Thyroid gland (tissue), 4 donors: ENCODE measurements at regions not wholly inside any gene's neighbourhood (a gene's known extent, or its start where the extent isn't known, plus 50 kb on each side); places are given as distances from the start of the nearest gene placed in this dataset.

Experiments
- DNase-seq, 2 donors: peaks; one replicate each; pipeline ENCODE4 v3.0.0-alpha.2; 2019
- H3K27ac ChIP-seq, 3 donors: fragments of 200-600 bp; sonication (generic); 1 replicate in 2 of 3; 2 replicates in 1 of 3; pipeline ENCODE4 v1.5.1; 2016 to 2019; ENCODE audit warnings: mild to moderate bottlenecking in 1 of 3, moderate library complexity in 1 of 3
- H3K27me3 ChIP-seq: fragments of 200-600 bp; sonication (generic); one replicate; pipeline ENCODE4 v1.5.1; 2019
- H3K36me3 ChIP-seq, 2 donors: fragments of 200-600 bp; sonication (generic); one replicate each; pipeline ENCODE4 v1.5.1; 2016 to 2019
- H3K4me1 ChIP-seq, 2 donors: fragments of 200-600 bp; sonication (generic); one replicate each; pipeline ENCODE4 v1.5.1; 2017 to 2019
- H3K4me3 ChIP-seq, 3 donors: fragments of 200-600 bp; sonication (generic); replicated peaks in 1 of 3; 1 replicate in 2 of 3; 2 replicates in 1 of 3; pipeline ENCODE4 v1.5.1; 2016; ENCODE audit warnings: mild to moderate bottlenecking in 1 of 3
- H3K9me3 ChIP-seq: fragments of 200-600 bp; sonication (generic); one replicate; pipeline ENCODE4 v1.5.1; 2017
- POLR2A ChIP-seq, 2 donors: fragments of 450-650 bp; IDR thresholded peaks; one replicate each; pipeline ENCODE4 v1.6.1; 2017; ENCODE audit warnings: antibody characterized with exemption in 2 of 2, mild to moderate bottlenecking in 2 of 2, moderate library complexity in 1 of 2
- WGBS, 2 donors: methylation state at CpG; one replicate each; pipeline ENCODE4 v1.1.5; 2017; 5-methylcytosine and 5-hydroxymethylcytosine counted together
- intact Hi-C: fragments of 100-400 bp; cut with DNase I; formaldehyde crosslinking; loops from one replicate; pipeline ENCODE4 v1.15.1; 2023
- TF ChIP-seq, protein P1 (sequence below), 6 experiments: fragments of 200-600 bp in 3 of 6; fragments of 450-650 bp in 3 of 6; sonication (generic) in 3 of 6; IDR thresholded peaks; one replicate each; pipeline ENCODE4 v1.5.1; 2016 to 2019; ENCODE audit warnings: antibody characterized with exemption in 6 of 6, mild to moderate bottlenecking in 2 of 6, inconsistent platforms in 1 of 6, moderate library complexity in 1 of 6

DNA sequence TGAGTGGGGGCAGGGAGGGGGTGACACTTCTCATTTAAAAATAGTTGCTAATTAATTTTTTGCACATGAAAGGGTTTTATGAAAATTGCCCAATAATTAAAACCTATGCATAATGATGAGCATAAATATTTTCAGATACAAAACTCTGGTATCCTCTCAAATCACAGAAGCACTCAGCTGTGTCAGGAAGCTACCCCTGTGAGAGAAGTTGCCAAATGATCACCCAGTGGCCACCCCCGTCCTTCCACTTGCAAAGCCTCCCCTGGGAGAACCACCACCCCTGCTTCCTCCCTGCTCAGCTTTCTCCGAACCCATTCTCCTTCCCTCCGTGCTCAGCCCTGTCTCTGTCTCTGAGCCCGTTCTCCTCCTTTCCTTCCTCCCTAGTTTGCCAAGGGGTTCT lies 400.2 kb upstream of the SALL3 start:
- H3K9me3 ChIP-seq = no peaks in the 10 kb centered on the region
- WGBS, 2 donors = 68 to 75% methylated on average over 4 of the region's 4 CpGs
- H3K27ac ChIP-seq = no peak overlapping the region
- intact Hi-C loops = no loop called here
- H3K4me1 ChIP-seq = no peaks in the 10 kb centered on the region
- no peaks in the 10 kb centered on the region for H3K36me3 ChIP-seq
- TF ChIP-seq, protein P1, sequence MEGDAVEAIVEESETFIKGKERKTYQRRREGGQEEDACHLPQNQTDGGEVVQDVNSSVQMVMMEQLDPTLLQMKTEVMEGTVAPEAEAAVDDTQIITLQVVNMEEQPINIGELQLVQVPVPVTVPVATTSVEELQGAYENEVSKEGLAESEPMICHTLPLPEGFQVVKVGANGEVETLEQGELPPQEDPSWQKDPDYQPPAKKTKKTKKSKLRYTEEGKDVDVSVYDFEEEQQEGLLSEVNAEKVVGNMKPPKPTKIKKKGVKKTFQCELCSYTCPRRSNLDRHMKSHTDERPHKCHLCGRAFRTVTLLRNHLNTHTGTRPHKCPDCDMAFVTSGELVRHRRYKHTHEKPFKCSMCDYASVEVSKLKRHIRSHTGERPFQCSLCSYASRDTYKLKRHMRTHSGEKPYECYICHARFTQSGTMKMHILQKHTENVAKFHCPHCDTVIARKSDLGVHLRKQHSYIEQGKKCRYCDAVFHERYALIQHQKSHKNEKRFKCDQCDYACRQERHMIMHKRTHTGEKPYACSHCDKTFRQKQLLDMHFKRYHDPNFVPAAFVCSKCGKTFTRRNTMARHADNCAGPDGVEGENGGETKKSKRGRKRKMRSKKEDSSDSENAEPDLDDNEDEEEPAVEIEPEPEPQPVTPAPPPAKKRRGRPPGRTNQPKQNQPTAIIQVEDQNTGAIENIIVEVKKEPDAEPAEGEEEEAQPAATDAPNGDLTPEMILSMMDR (IDR thresholded peaks at IDR 0.05) = no peak
- no peak for TF ChIP-seq POLR2A (IDR thresholded peaks at IDR 0.05)
- H3K4me3 ChIP-seq = no peak overlapping the region
- no peaks in the 10 kb centered on the region for H3K27me3 ChIP-seq
- DNase-seq = no peak

DNA sequence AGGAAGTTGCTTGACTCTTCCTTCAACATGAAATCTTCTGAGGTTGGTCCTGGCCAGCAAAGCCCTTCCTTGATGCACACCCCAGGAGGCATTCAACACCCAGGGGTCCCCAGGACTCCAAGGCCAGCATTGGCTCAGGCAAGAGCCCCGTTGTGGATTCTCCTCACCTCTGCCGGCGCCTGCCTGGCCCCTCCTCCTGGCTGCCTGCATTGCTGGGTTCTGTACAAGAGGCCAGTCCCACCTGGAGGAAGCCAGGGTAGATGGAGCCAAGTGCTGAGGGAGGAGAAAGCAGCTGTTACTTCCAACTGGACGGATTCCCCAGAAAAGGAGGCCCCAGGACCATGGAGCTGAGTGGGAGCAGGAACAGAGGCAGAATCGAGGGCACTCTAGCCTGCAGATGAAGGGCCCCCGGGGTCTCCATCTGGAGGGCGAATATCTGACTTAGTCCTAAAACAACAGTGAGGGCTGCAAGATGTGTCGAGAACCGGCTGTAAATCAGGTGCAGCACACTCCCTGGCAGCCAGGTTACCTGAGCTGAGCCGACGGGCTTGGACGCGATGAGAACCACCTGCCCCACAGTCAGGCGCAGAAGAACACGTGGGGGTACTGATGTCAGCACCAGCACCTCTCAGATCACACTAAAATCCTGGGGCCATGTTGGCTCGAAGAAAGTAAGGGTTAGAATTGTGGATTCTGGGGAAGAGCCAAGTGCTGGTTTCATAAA lies 399.6 kb upstream of the SALL3 start:
- WGBS, 2 donors = 80 to 83% methylated on average over 16 of the region's 16 CpGs
- Histone ChIP-seq H3K27ac (no peak overlapping the region), H3K4me3 (no peak overlapping the region), H3K27me3 (no peaks in the 10 kb centered on the region), H3K9me3 (no peaks in the 10 kb centered on the region), H3K4me1 (no peaks in the 10 kb centered on the region), H3K36me3 (no peaks in the 10 kb centered on the region)
- DNase-seq = no peak
- intact Hi-C loops = no loop called here
- TF ChIP-seq POLR2A (IDR thresholded peaks at IDR 0.05) = no peak
- TF ChIP-seq, protein P1 (IDR thresholded peaks at IDR 0.05) = no peak

DNA sequence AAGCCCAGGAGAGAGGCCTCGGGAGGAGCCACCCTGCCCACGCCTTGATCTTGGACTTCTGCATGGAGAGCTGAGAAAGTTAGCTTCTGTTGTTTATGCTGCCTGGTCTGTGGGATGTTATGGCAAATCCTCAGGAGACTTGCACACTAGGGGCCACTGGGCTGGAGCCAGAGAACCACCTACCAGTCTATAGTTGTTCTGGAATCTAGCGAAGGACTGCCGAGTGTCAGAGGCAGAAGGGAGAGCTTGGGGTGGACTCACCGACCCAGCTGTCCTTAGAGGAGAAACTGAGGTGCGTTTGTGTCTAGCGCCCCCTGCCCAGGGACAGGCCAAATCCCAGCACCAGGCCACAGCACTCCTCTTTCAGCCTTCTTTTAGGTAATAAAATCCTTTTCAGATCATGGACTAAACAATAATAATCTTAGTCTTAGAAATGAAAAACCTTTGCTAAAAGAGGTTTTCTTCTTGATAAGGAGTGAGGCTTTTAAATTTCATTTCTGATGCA lies 398.7 kb upstream of the SALL3 start:
- Histone ChIP-seq H3K36me3 (no peaks in the 10 kb centered on the region), H3K27ac (no peak overlapping the region), H3K9me3 (no peaks in the 10 kb centered on the region), H3K27me3 (no peaks in the 10 kb centered on the region), H3K4me1 (no peaks in the 10 kb centered on the region), H3K4me3 (no peak overlapping the region)
- intact Hi-C loops = no loop called here
- no peak for DNase-seq
- TF ChIP-seq, protein P1 (IDR thresholded peaks at IDR 0.05) = no peak
- TF ChIP-seq POLR2A (IDR thresholded peaks at IDR 0.05) = no peak
- 78 to 80% methylated on average over 6 to 7 of the region's 7 CpGs for WGBS, 2 donors

DNA sequence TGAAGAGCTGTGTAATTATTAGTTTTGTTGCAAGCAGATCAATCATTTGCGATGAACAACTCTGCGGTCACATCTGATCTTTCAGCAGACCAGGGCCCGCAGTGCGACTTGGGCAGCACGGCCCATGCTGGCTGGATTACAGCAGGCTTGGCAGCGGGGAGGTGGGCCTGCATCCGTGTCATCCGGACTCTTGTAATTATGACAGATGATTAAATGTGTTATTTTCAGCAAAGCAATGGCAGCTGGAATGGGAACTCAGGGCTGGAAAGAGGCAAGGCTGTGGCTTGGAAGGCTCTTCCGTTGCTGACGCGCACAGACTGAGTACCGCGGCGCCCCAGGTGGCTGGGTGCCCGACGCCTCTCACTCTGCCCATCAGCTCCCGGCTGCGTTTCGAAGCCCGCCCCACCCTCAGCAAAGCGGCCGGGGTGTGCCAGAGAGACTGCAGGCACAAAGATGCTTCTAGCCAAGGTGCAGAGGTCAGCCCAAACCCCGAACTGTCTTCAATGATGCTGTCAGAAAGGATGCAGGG lies 397.4 kb upstream of the SALL3 start:
- Histone ChIP-seq H3K27me3 (no peaks in the 10 kb centered on the region), H3K9me3 (no peaks in the 10 kb centered on the region), H3K27ac (no peak overlapping the region), H3K36me3 (no peaks in the 10 kb centered on the region), H3K4me1 (no peaks in the 10 kb centered on the region), H3K4me3 (no peak overlapping the region)
- intact Hi-C loops = no loop called here
- TF ChIP-seq, protein P1 (IDR thresholded peaks at IDR 0.05) = no peak
- no peak for TF ChIP-seq POLR2A (IDR thresholded peaks at IDR 0.05)
- no peak for DNase-seq
- WGBS, 2 donors = 89 to 100% methylated on average over 7 to 23 of the region's 23 CpGs
